ENCODE measurements at regions not wholly inside any gene's neighbourhood (a gene's known extent, or its start where the extent isn't known, plus 50 kb on each side); places are given as distances from the start of the nearest gene placed in this dataset.

DNA sequence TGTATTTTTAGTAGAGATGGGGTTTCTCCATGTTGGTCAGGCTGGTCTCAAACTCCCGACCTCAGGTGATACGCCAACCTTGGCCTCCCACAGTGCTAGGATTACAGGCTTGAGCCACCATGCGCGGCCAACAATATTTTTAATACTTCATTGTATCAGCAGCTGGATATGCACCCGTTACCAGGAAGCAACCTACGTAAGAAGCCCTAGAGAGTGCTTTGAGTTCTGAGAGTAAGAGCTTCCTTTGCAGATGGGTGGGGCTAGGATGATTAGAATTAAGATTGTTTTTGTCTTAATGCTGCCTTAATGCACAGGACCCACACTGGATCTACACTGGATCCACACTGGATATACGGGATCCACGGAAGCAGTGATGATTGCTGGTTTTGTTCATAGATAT is 123.9 kb upstream of the ABCA1 start:
- H3K9me3 ChIP-seq (replicated peaks; ENCODE audit: insufficient read depth, low read length), result no peaks in the 10 kb centered on the region
- TF ChIP-seq EZH2 (optimal IDR thresholded peaks at IDR 0.05; ENCODE audit: low read depth, low read length), result no peak
- TF ChIP-seq EZH2phosphoT487 (IDR thresholded peaks at IDR 0.05; ENCODE audit: low read length), result no peak
- TF ChIP-seq, protein P1, sequence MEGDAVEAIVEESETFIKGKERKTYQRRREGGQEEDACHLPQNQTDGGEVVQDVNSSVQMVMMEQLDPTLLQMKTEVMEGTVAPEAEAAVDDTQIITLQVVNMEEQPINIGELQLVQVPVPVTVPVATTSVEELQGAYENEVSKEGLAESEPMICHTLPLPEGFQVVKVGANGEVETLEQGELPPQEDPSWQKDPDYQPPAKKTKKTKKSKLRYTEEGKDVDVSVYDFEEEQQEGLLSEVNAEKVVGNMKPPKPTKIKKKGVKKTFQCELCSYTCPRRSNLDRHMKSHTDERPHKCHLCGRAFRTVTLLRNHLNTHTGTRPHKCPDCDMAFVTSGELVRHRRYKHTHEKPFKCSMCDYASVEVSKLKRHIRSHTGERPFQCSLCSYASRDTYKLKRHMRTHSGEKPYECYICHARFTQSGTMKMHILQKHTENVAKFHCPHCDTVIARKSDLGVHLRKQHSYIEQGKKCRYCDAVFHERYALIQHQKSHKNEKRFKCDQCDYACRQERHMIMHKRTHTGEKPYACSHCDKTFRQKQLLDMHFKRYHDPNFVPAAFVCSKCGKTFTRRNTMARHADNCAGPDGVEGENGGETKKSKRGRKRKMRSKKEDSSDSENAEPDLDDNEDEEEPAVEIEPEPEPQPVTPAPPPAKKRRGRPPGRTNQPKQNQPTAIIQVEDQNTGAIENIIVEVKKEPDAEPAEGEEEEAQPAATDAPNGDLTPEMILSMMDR (IDR thresholded peaks at IDR 0.05; ENCODE audit: low read length), result no peak
- no peaks in the 10 kb centered on the region for H4K20me1 ChIP-seq (ENCODE audit: insufficient read depth, low read length)
- no peaks in the 10 kb centered on the region for H3K9me2 ChIP-seq (replicated peaks; ENCODE audit: insufficient read depth, low read length)
- no peak overlapping the region for H2AFZ ChIP-seq (ENCODE audit: low read length)
- no peak overlapping the region for H3K27ac ChIP-seq (ENCODE audit: low read length)
- H3F3A ChIP-seq (ENCODE audit: insufficient read depth, low read length), result no peaks in the 10 kb centered on the region
- no peaks in the 10 kb centered on the region for H3K4me1 ChIP-seq (ENCODE audit: low read length)
- H3K9ac ChIP-seq (ENCODE audit: low read length), result no peak overlapping the region
- no peaks in the 10 kb centered on the region for H3K27me3 ChIP-seq (replicated peaks; ENCODE audit: insufficient read depth, low read length)
- H3K4me2 ChIP-seq (ENCODE audit: low read depth, low read length), result no peak overlapping the region
- H3K79me2 ChIP-seq (ENCODE audit: low read length), result no peaks in the 10 kb centered on the region
- no peaks in the 10 kb centered on the region for H3K36me3 ChIP-seq (replicated peaks; ENCODE audit: insufficient read depth, low read length)
- no peak overlapping the region for H3K4me3 ChIP-seq (ENCODE audit: low read length)
- DNase-seq, result no peak

DNA sequence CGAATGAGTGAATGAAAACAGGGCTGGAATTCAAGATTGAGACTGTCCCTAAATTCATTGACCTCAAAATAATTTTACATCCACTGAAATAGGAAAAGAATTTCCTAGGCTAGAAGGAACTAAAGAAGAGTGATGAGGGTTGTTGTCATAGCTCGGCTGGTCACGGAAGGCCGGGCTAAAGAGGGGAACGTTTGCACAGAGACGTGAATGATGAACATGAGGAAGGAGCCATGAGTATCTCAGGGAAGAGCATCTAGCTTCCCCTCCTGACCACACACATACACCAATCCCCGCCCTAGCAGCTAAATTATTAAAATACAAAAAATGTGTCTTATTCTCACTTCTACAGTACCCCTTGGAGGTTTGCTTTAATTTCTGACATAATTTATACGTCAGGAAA is 124.4 kb upstream of the ABCA1 start:
- H3K4me2 ChIP-seq (ENCODE audit: low read depth, low read length), result no peak overlapping the region
- no peaks in the 10 kb centered on the region for H3K79me2 ChIP-seq (ENCODE audit: low read length)
- TF ChIP-seq, protein P1 (IDR thresholded peaks at IDR 0.05; ENCODE audit: low read length), result no peak
- no peak for TF ChIP-seq EZH2phosphoT487 (IDR thresholded peaks at IDR 0.05; ENCODE audit: low read length)
- TF ChIP-seq EZH2 (optimal IDR thresholded peaks at IDR 0.05; ENCODE audit: low read depth, low read length), result no peak
- H3K4me3 ChIP-seq (ENCODE audit: low read length), result no peak overlapping the region
- no peaks in the 10 kb centered on the region for H3K9me2 ChIP-seq (replicated peaks; ENCODE audit: insufficient read depth, low read length)
- H3K27ac ChIP-seq (ENCODE audit: low read length), result no peak overlapping the region
- no peaks in the 10 kb centered on the region for H3K36me3 ChIP-seq (replicated peaks; ENCODE audit: insufficient read depth, low read length)
- no peak overlapping the region for H3K9ac ChIP-seq (ENCODE audit: low read length)
- H3K27me3 ChIP-seq (replicated peaks; ENCODE audit: insufficient read depth, low read length), result no peaks in the 10 kb centered on the region
- H4K20me1 ChIP-seq (ENCODE audit: insufficient read depth, low read length), result no peaks in the 10 kb centered on the region
- DNase-seq, result no peak
- H2AFZ ChIP-seq (ENCODE audit: low read length), result no peak overlapping the region
- H3F3A ChIP-seq (ENCODE audit: insufficient read depth, low read length), result no peaks in the 10 kb centered on the region
- H3K9me3 ChIP-seq (replicated peaks; ENCODE audit: insufficient read depth, low read length), result no peaks in the 10 kb centered on the region
- H3K4me1 ChIP-seq (ENCODE audit: low read length), result no peaks in the 10 kb centered on the region

DNA sequence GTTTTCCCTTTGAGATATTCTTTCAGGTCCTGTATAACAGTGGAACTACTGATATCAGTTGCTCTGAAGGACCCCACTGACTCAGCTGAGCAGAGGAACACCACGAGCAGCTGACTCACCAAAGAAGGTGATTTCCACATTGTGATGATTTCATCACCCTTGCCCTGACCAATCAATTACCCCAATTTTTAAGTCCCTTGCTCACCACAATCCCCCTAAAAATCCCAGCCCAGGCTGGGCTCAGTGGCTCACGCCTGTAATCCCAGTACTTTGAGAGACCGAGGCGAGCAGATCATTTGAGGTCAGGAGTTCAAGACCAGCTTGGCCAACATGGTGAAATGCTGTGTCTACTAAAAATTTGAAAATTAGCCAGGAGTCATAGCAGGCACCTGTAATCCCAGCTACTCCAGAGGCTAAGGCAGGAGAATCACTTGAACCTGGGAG is 125.3 kb upstream of the ABCA1 start:
- Histone ChIP-seq H3F3A (ENCODE audit: insufficient read depth, low read length) (no peaks in the 10 kb centered on the region), H3K36me3 (replicated peaks; ENCODE audit: insufficient read depth, low read length) (no peaks in the 10 kb centered on the region), H3K4me2 (ENCODE audit: low read depth, low read length) (no peak overlapping the region), H3K4me1 (ENCODE audit: low read length) (no peaks in the 10 kb centered on the region), H3K9me3 (replicated peaks; ENCODE audit: insufficient read depth, low read length) (no peaks in the 10 kb centered on the region), H3K9ac (ENCODE audit: low read length) (no peak overlapping the region), H2AFZ (ENCODE audit: low read length) (no peak overlapping the region), H3K27ac (ENCODE audit: low read length) (no peak overlapping the region), H3K9me2 (replicated peaks; ENCODE audit: insufficient read depth, low read length) (no peaks in the 10 kb centered on the region), H4K20me1 (ENCODE audit: insufficient read depth, low read length) (no peaks in the 10 kb centered on the region), H3K4me3 (ENCODE audit: low read length) (no peak overlapping the region), H3K79me2 (ENCODE audit: low read length) (no peaks in the 10 kb centered on the region), H3K27me3 (replicated peaks; ENCODE audit: insufficient read depth, low read length) (no peaks in the 10 kb centered on the region)
- no peak for DNase-seq
- TF ChIP-seq, protein P1 (IDR thresholded peaks at IDR 0.05; ENCODE audit: low read length), result no peak
- TF ChIP-seq EZH2 (optimal IDR thresholded peaks at IDR 0.05; ENCODE audit: low read depth, low read length) (no peak), EZH2phosphoT487 (IDR thresholded peaks at IDR 0.05; ENCODE audit: low read length) (no peak)
